HG02973 (cell line): ENCODE measurements at regions not wholly inside any gene's neighbourhood (a gene's known extent, or its start where the extent isn't known, plus 50 kb on each side); places are given as distances from the start of the nearest gene placed in this dataset.

Experiments used
- ATAC-seq: cut with Tn5 transposase; IDR thresholded peaks from one replicate; pipeline ENCODE4 v1.9.1; 2021; ENCODE audit warnings: moderate library complexity; ENCODE audit not compliant: unreplicated experiment

DNA sequence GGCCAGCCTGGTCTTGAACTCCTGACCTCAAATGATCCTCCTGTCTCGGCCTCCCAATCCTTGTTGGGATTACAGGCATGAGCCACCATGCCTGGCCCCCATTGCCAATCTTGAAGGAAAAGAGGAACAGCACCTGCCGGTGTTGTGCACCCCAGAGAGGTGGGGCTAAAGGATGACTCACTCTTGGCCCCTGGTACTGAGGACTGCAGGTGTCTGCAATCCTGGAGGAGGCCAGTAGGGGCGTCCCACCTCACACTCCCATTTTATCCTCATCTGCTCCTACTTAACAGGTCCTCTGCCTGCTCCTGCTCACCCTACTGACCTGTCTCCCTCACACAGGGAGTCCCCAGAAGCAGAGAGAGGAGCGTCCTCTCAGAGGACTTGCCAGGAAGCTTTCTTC lies 390.4 kb downstream of the ARHGEF28 start:
- ATAC-seq = no peak

DNA sequence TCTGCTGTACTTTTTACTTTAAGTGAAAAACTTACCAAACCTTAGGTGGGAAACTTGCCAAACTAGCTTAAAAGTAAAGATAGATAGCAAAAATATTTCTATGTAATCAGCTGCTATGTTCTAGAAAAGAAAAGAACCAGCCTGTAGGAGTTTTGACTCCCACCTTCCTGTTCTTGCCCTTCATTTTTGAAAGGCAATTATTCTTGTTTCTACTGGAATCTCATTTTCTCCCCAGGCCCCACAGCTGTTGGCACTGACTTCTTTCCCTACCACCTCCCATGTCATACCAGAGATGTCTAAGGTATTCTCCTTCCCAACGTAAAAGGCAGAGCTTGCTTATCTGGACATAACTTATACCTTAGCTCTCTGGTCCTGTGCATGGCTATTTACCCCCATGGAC lies 389.7 kb downstream of the ARHGEF28 start:
- ATAC-seq = no peak

DNA sequence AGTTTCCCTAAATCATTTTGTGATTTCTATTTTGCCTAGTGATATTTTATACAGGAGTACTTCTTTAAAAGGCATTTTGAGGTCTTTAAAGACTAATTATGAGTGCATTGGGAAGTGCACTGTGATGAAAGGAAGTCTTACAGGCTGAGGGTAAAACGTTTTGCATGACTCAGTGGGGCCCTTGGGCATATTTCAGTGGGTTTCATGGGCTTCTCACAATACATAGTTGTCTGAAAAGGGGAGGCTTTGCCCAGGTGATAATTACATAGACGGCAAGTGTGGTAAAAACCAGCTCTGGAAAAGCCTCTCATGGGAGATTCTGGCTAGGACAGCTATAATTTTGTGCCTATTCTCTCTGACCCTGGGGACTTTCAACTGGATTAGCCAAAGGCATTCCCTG lies 387.2 kb downstream of the ARHGEF28 start:
- no peak for ATAC-seq

DNA sequence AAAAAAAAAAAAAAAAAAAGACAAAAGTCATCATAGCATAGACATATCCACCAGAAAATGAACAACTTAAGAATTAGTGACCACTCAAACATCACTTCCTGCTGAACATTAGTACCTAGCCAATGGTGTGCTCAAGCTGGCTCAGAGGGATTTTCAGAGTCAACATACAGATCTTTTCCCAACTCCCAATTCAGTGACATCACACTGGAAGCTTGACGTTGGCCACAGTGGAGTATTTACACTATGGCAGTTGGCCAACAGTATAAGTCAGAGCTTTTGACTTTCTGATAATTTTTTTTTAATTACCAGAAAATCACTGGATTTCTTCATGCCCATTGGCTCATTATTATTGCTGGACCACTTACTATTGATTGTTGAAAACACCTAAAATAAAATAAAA lies 383.5 kb downstream of the ARHGEF28 start:
- ATAC-seq = no peak

DNA sequence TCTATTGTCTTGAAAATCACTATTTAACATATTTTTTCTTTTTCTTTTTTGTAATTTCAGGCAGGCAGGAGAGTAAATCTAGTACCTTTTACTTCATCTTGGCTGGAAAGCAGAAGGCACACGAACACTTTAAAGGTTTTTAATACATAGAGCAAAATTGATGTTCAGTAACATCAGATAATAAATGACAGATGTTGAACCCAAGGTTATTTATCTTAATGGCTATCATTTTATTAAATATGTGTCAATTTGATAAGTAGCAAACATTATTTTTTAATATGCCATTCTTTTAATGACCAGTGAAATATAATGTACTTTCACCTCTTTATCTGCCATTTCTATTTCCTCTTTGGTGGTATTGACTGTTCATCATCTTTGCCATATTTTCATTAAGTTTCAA lies 381.2 kb downstream of the ARHGEF28 start:
- no peak for ATAC-seq

DNA sequence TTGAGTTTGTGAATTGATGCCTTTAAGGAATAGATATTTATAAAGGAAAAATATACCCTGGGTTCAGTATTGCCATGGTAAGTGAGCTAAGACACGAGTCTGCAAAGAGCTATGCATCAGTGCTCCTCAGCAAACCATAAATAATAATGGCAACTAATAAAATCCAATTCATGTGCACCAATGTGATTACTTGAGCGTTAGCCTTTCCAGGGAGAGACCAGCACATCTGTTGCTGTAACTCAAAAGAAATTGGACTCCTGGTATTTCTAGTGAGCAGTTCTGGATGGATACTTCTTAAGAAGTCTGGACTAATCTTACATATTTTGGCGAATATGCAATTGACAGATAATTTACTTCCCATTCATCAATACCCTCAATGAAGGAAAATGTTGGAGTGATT lies 373.3 kb downstream of the ARHGEF28 start:
- no peak for ATAC-seq

DNA sequence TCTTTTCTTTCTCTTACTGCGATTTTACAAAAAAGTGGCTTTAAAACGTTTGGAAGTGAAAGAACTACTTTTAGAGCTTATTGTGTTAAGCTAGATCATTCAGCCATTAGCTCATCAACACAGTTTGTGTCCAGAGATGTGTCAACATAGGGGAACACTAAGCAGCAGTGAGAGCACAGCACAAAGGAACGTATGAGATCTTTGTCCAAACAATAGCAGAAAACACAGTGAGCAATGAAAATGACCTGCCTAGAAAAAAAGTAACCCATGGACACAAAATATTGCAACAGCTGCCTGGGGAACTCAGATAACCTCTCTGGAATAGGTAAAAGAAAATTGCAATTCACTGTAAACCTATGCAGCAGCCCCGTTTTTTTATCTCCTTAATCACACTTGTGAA lies 372.5 kb downstream of the ARHGEF28 start:
- no peak for ATAC-seq

DNA sequence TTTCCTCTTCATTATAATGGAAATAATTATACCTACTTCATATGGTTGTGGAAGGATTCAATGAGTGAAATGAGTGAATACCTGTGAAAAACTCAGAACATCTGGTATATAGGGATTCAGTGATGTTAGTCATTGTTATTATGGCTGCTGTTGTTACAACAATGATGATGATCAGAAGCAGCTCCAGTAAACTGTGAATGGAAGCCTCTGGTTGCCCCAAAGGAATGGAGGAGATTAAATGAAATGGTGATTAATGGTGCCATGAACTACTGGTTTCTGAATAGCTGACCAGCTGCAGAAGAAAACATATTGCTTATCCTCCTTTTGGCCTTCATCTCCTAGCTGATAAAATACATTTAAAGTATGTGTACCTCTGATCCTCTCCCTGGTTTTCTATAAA lies 372.0 kb downstream of the ARHGEF28 start:
- ATAC-seq = no peak

DNA sequence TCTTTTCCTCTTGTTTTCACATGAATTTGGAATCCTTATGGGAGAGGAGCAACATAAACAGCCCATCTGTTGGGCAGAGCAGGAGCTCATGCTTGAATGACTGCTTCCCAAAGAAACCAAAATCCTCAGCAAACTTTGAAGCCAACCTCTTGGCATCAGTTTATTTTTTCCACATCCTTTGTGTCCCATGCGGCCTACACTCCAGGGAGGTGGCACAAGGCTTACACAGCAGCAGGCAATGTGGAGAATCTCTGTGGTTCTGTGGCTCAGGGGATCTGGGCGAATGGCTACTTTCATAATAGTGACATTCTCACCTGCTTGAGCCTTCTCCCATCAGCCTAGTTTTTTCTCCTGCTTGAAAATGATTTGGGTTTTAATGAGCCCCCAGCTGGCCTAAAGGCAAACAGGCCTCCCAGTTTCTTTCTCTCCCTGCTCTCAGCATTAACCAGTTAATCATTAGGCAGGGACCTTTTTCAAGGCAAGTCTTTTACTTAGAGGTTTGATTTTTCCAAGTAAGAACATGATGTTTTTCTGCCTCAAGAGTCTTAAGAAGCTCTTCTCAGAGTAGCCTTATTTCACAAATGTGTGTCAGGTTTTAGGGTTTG lies 370.3 kb downstream of the ARHGEF28 start:
- no peak for ATAC-seq

DNA sequence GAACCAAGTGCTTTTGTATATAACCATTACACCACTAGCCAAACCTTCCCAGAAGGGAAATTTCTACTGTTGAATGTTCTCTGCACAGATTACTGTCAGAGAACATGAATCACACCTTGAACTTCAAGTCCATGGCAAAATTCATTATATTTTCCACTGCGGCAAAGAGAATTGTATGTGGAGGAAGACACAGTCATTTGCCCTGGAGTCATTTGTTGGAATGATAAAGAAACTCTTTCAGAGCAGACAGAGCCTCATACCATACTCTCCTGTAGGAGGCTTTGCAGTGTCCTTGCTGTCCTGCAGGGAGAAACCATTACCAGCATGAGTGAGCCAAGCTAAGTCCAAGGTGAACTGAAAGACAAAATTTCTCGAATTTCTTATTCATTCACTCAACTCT lies 369.0 kb downstream of the ARHGEF28 start:
- no peak for ATAC-seq
